ENCODE measurements at regions not wholly inside any gene's neighbourhood (a gene's known extent, or its start where the extent isn't known, plus 50 kb on each side); places are given as distances from the start of the nearest gene placed in this dataset.

DNA sequence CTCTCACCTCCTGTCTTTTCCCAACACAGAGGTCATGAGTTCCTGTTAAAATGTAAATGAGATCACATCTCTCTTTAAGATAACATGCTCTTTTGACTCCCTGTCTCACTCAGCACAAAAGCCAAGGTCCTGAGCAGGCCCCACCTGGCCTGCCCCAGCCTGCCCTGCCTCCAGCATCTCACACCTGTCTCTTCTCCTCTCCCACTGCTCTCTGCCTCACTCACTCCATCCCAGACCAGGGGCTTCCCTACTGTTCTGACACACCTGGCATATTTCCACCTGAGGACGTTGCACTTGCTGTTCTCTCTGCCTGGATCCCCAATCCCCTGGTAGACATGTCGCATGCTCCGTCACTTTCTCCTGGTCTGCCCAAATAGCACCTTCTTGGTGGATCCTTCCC lies 285.0 kb upstream of the ZMIZ1 start:
- no peak for DNase-seq

DNA sequence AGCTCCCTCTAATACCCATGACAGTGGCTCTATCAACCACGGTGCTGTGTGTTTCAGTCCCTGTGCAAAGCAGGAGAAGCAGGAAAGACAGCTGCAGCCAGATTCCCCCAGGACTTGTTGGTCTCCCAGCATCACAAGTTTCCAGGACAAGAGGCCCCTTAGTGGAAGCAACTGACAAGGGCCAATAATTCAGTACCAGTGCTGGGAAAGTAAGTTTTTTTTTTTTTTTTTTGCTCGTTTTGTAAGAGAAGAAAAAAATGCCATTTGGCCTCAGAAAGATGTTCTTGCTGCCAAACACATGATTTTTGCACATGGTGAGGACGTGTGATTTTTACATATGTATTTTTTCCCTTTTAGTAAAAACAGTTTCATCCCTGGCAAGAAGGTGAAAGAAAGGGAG lies 284.2 kb upstream of the ZMIZ1 start:
- no peak for DNase-seq

DNA sequence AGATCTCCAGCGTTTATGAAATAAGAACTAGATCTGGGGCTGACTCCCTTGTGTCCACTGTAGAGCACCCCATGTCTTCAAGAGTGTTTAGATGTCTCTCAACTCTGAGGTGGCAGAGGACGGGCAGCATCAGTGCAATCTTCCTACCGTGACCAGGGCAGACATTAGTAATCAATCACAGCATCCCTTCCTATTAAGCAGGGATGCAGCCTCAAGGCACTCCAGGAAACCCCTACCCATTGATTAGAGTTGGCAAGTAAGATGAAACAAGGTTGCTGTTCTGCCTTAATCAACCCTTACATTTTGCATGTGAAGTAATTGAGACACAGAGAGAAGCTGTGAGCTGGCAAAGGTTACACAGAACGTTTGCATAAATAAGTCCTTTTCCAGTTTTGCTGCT lies 283.7 kb upstream of the ZMIZ1 start:
- DNase-seq: no peak

DNA sequence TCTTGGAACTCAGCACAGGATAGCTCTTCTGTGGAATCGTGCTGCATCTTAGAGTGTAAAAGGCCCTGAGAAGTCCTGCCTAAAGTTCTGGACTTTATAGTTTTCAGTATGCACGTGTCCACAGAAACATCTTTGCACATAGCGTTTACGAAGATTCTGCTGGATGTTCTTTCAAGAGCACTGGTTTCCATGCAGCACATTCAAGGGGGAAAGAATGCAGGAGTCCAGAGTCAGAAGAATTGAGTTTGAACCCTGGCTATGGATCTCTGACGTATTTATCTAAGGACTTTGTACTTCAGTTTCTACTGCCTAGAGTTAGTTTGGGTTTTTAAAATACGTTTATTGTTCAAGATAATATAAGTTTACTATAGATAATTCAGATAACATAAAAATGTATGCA lies 282.8 kb upstream of the ZMIZ1 start:
- DNase-seq: no peak

DNA sequence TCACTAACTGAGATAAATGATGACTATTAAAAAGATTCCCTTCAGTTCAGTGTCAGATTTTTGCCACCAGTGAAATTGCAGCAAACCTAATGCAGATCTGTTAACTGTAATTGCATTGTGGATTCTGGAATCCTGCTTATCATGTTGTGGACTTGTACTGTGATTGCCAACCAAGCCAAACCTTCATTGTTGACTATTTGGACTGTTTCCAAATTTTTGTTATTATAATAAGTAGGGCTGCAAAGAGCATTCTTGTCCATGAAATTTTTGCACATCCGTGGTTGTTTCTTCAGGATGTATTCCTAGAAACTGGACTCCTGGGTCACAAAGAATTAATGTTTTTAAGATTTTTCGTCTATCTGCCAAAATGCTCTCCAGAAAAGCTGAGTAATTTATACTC lies 281.6 kb upstream of the ZMIZ1 start:
- DNase-seq: no peak

DNA sequence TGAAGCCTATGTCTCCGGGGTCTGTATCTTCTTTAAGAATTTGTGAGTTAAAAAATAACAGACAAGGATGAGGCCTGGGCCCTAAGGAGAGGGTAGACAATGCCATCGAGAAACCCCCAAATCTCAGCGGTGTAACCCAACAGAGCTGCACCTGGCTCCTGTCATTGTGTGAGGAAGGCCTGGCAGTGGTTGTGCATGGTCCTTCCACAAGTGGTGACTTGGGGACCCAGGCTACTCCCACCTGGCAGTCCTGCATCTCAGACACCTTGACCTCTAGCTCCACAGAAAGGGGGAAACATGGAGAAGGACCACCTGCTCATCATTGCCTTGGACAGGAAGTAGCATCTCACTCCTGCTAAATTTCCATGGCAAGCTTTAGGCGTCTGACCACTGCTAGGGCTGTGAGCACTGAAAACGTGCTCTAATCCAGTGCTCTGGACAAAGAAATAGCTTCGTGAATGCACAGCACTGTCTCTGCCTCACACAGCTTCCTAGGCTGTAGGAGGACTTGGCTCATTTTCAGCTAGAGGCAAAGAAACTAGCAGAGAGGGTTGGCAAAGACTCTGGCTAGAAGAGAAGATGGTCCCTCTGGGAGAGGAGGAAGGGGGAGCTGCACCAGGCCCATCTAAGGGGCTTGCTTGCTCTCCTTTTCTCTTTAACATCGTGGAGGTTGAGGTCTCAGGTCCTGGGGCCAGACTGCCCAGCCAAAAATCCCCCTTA lies 273.9 kb upstream of the ZMIZ1 start:
- no peak for DNase-seq

DNA sequence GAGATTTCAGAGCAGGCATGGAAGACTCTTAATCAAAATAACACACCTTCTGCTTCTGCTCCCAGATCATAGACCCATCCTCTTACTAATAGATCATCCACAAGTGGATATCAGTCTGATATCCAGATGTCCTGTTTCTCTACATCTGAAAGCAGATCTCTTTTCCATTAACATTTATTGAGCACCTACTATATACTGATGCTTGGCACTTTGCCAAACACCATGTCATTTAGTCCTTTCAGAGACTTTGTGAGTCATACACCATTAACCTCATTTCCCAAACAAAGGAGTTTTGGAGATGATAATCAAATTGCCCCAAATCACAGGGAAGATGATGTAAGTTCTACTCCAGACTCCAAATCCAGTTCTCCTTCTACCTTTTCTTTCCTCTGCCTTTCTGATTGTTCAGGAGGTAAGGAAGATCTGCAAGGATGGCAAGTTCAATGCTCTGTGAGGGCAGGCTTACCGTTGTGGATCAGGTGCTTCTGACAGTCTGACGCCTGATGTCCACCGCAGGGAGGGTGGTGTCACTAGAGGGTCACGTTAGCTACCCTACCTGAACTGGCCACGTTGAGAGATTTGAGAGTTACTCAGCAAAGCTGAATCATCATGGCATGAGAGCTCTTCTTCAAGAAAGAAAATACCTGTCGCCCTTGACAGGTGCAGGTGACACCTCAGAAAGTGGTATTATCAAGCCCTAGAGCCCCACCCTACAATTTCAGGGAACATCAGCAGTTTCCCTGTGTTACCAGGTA lies 269.6 kb upstream of the ZMIZ1 start:
- DNase-seq: no peak

DNA sequence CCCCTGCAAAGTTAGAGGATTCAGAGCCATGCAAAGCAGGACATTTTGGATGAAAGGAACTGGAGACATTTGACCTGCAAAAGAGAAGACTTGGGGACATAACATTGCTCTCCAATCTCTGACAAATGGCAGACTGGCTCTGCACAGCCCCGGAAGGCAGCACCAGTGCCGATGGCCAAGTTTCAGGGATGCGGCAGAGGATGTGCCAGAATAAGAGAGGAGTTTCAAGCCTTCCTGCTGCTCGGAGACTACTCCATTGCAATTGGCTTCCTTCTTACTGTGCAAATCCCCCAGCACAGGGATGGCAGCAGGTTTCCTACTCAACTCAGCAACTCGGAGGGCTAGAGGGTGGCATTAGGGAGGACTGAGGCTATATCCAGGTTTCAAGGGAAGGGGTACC lies 268.8 kb upstream of the ZMIZ1 start:
- no peak for DNase-seq

DNA sequence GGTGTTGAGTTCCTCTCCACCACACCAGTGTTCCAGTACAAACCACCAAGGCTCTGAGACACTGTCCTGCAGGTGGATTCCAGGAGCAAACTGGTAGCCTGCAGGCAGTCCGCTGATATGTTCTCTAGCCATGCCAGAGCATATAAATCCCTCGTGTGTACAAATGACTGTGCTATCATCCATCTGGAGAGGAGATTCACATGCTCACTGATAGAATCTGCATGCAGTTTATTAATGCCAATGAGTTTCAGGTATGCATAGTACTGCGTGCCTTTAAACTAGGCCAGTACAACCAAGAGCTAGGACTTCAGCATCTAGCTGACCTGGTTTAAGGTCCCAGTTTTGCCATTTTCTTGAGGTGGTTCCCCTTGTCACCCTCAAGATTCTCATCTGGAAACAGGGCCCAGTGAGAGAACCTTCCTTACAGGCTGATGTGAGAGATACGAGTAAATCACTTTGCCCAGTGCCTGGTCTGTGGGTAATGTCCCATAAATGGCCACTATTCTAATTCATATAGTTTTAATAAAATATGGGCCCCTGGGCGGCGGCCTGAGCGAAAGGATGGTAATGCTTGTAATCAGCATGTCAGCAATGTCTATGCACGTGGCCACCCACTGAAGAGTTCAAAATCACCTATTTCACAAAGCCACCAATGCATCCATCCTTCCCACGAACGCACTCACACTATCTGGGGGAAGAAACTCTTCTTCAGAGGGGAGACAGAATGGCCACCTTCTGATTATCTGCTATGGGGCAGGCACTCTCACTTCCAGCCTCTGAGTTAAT lies 268.0 kb upstream of the ZMIZ1 start:
- DNase-seq: no peak

DNA sequence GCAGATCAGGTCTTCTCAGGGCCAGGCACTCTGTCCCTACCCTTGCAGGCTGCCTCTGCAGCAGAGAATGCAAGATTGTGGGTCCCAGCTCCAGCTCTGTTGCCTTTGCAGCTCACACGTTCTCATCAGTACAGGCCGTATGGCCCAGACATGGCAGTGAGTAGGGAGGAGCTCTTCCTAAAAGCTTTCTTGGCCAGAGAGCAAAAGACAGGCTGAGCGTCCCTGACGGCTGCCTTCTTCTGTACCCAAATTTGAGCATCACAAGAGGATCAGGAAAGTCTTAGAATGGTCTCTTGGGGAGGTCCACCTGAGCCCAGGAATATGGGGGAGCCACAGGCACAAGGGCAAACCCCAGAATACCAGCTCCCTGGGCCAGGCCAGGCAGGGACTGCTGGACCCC lies 266.3 kb upstream of the ZMIZ1 start:
- DNase-seq: no peak

DNA sequence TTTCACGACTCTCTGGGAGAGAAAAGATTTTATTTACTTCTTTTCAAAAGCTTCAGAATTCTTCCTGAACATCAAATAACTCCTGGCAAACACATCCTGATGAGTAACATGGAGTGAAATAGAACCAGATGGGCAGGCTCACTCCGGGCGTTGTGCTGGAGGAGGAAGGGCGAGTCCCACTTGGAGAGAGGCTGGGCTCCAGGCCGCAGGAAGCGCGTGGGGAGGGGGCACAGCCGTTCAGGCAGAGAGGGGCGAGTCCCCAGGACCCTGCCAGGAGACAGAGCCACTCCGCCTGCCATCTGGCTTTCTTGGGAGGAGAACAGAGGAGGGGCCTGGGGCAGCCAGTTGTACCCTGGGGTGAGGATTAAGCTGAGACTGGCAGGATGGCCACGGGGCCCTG lies 265.9 kb upstream of the ZMIZ1 start:
- DNase-seq: no peak

DNA sequence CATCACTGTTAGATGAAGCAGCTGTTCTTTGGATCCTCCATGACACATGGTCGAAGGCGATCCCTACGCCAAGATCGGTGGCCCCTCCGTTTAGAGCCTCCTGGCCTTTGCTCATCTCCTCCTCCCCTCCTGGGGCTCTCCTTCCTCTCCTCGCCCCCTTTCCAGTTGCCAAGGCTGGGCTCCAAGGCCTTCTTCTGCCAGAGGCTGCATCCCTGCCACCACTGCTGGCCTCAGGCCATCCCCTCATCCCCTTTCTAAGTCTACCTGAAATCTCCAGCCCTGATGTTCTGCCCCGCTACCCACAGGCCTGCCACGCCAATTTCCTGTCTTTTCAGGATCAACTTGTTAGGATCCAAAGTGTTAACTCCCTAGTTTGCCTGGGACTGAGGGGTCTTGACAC lies 265.1 kb upstream of the ZMIZ1 start:
- no peak for DNase-seq

DNA sequence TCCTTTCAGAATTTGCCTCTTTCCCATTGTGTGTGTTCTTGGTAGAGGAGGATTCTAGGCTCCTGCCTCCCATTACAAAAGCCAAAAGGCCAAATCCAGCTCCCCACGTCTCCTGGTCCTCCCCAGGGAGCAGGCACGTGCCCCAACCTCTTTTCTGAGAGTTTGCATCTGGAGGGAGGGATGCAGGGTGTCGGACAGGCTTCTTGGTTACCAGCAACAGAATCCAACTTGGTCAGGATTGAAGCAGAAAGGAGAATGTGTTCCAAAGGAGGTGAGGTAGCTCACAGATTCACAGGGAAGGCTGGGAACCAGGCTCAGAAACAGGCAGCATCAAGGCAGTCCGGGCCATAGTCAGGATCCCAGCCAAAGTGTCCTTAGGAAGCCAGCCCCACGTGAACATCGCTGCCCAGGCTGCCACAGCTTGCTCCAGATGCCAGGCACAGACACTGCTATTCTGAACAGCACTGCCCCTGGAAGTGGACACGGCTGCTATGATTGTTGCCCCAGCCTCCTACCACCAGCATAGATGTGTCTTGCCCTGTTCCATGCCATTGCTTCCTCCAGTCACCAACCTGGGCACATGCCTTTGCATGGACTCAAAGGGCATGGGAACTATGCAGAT lies 264.2 kb upstream of the ZMIZ1 start:
- no peak for DNase-seq

DNA sequence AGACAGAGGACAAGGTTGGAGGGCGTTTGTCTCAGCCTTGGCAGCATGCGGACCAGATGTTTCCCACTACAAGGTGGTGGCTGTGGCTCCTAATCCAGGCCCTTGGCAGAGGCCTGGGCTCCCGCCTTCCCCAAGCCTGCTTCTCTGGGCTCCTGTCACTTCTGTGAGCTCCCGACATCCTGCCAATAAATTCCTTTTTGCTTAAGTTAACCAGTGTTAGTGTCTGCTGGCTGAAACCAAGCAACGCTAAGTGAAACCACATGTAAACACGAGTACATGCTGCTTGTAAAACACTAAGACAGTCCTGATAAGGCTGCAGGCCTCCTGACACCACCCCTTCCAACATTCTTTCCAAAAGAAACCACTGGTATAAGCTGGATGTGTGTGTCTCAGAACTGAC lies 263.6 kb upstream of the ZMIZ1 start:
- no peak for DNase-seq

DNA sequence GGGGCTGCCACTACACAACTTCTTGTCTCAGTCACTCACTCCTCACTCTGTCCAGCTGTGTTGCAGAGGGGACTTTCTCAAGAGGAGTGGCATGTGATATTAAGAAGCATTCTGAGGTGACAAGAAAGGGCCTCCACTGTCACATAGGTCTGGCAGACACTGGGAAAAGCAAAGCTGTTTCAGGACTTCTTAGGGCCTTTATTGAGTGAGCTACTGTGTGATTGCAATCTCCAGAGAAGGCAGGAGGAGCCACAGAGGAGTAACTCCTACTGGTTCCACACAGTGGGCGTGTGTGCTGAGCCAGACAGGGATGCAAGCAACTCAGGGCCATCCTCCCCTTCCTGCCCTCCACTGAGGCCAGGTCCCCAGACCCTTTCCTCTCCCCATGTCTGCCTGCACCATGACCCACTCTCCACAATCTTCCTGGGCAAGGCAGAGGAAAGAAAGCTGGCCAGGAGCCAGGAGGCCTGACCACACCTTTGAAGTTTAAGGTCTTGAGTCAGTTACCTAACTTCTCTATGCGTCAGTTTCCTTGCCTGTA lies 262.0 kb upstream of the ZMIZ1 start:
- DNase-seq: no peak

DNA sequence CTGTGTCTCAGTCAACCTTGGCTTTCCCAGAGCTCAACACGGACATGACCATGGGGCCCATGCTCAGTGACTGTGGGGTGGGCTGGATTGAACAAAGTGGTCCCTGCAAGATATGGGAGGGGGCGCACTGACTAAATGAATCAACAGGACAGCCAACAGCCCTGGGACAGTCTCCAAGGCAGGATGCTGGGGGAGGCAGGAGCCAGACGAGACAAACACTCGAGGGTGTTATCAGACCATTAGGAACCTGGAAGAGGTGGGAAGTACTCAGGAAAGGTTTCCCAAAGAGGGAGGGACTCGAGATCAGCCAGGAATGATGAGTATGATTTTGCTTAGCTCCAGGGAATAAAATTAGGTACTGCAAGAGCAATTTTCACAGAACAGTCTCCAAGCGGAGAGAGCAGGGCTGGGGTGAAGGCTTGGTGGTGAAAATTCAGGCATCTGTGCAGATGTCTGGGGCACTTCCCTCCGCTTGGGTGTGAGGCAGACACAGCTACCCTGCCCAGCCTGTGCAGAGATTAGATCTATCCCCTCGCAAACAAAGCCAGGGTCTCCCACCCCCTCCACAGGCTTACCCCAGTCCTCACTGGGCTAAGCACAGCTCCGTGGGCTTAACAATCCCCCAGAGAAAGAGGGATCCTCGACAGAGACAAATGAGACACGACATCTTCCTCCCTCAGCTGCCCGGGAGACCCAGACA lies 261.1 kb upstream of the ZMIZ1 start:
- no peak for DNase-seq

DNA sequence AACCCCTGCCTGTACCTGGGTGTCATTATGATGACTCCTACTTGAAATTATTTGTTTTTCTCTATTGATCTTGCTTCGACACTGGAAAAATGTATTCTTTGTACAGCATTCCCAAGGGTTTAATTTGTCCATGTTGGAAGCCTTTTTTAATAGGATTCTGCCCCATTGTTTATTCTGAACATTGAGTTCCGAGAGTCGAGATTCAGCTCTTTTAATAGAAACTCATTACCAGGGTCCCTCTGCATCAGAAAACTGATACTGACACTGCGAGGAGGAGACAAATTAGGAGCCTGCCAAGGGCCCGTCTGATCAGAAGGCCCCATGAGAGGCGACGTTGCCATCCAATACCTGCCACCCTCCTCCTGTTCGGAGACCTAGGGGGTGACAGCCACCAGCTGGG lies 260.5 kb upstream of the ZMIZ1 start:
- no peak for DNase-seq

DNA sequence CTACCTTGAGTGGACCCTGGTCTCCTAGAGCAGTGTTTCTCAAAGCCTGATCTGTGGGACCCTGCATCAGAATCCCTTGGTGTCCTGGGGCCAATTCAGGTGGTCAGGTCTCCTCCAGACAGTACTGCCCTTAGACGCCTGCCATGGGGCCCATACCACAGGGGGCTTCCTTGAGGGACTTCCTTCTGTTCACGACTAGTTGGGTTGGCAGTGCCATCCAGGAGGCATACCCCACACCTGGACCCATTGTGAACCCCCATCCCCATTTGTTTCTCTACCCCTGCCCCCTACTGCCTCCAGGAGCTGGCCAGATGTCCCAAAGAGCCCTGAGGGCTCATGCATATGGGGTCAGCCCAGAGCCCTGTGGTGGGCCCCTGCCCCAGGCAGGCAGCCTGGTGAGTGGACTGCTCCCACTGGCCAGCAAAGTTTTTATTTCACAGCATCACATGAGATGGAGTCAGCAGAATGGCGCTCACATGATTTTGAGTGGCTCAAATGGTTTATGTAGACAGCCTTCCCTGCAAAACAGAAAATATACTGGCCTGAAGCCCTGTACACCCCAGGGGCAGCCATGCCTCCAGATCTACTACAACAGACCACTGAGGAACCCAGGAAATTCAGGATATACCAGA lies 259.9 kb upstream of the ZMIZ1 start:
- no peak for DNase-seq

DNA sequence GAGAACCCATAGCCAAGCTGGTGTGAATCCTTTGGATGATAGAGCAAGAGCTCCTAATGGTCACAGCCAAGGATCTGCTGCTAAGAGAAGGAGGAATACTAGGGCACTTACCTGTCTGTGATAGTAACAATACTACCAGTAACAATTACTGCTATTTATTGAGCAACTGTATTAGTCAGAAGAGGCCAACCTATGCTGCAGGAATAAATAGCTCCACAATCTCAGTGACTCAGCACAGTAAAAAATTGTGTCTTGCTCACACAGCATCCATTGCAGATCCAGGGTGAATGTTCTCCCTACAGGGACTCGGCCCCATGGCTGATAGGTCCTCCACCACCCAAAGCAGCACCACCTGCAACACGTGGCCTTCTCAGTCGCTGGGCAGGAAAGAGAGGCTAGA lies 257.6 kb upstream of the ZMIZ1 start:
- DNase-seq: no peak

DNA sequence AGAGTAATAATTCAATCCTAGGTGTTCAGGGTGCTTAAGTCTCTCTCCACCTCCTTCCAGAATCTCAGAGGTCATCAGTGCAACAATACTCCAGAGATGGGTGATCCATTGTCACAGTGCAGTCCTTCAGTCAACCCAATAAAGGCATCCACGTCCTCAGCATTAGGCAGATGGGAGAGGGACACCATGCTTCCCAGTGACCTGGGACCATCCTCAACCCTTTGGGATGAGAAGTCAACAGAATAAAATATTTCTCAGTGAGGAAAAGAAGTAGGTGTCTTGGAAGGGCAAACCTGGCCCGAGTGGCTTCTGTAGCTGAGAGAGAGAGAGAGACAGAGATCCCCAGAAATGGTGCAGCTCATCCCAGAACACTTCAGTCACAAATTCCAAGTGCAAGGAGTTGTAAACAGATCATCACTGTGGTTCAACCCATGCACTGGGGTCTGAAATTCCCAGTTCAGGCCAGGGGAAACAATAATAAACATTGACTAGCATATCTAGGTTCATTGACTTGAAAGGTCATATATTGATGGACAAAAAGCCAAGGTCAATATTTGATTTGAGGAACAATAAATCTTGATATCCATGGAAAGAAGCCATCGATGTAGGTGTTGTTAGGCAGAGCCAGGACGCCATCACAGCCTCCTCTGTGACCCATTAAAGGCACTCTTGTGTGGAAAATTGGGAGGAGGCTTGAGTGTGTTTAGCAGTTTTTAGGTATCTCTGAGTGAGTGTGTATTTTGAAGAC lies 256.0 kb upstream of the ZMIZ1 start:
- no peak for DNase-seq

DNA sequence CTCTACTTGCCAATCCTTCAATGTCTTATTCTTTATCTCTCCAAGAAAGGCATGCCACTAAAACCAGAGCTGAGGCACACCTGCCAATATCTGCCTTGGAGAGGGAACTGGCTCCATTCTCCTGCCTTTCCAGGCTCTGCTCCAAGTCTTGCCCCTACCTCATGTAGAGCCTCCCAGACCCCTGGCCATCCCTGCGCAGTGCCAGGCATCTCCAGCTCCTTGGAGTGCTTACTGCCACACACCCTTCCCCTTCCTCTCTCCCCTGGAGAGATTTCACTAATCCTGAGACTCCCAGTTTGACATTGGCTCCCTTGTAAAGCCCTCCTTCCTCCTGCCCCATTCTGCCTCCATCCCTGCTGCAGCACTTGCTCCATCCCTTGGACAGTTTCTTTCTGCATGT lies 255.2 kb upstream of the ZMIZ1 start:
- DNase-seq: no peak

All from activated T-cell treated with anti-CD3 and anti-CD28 coated beads for 4 hours (primary cell).